Panc1 (cell line): ENCODE measurements at regions not wholly inside any gene's neighbourhood (a gene's known extent, or its start where the extent isn't known, plus 50 kb on each side); places are given as distances from the start of the nearest gene placed in this dataset.

Experiments
- ATAC-seq: fragments of 200-7000 bp; cut with Tn5 transposase; 2 replicates; pipeline ENCODE4 v1.9.1; 2020; ENCODE audit warnings: mild to moderate bottlenecking, moderate library complexity
- BruUV-seq: library from RNA; stranded (reverse); fragments of 400-500 nt; replicated peaks from 2 replicates; lab custom pipeline; 2021; lab: Mats Ljungman, UMichigan
- CTCF ChIA-PET: fragments of 300-600 bp; sonication (Branson Sonifier 250); formaldehyde crosslinking; loops from one replicate; lab custom pipeline; 2022; ENCODE audit warnings: antibody characterized with exemption; lab: Charles Lee
- POLR2A ChIA-PET: fragments of 300-600 bp; sonication (Branson Sonifier 250); formaldehyde crosslinking; loops from one replicate; lab custom pipeline; 2022; ENCODE audit warnings: antibody characterized with exemption; lab: Charles Lee
- DNase-seq: peaks from one replicate; pipeline ENCODE4 v3.0.0-alpha.2; 2010; ENCODE audit warnings: low read depth, low spot score
- H3K27ac ChIP-seq: 2 replicates; pipeline ENCODE4 v1.5.1; 2011; ENCODE audit warnings: mild to moderate bottlenecking, low read length, inconsistent platforms
- H3K27me3 ChIP-seq: fragments of 200-500 bp; sonication (Bioruptor generic); 2 replicates; pipeline ENCODE4 v1.6.0; 2014; ENCODE audit warnings: low read length, inconsistent platforms; ENCODE audit not compliant: control insufficient read depth, insufficient read depth
- H3K36me3 ChIP-seq: fragments of 200-500 bp; sonication (Bioruptor generic); 2 replicates; pipeline ENCODE4 v1.5.1; 2014; ENCODE audit warnings: inconsistent platforms, mild to moderate bottlenecking, low read length, moderate library complexity; ENCODE audit not compliant: control insufficient read depth, insufficient read depth
- H3K4me1 ChIP-seq: 2 replicates; pipeline ENCODE4 v1.5.1; 2011; ENCODE audit warnings: inconsistent platforms, mild to moderate bottlenecking, low read length, moderate library complexity; ENCODE audit not compliant: control insufficient read depth, insufficient read depth
- H3K4me3 ChIP-seq, 2 experiments: 2 replicates each; pipeline ENCODE4 v1.5.1; 2011 to 2012; ENCODE audit warnings: low read depth in 2 of 2, low read length in 2 of 2, mild to moderate bottlenecking in 2 of 2, inconsistent platforms in 1 of 2, moderate library complexity in 1 of 2
- H3K9me3 ChIP-seq: fragments of 200-500 bp; sonication (Bioruptor generic); 2 replicates; pipeline ENCODE4 v1.5.1; 2014; ENCODE audit warnings: low read depth, mild to moderate bottlenecking, inconsistent platforms, low read length, moderate library complexity; ENCODE audit not compliant: control insufficient read depth, insufficient read depth
- POLR2AphosphoS5 ChIP-seq: IDR thresholded peaks from 2 replicates; pipeline ENCODE4 v1.6.1; 2012; ENCODE audit warnings: mild to moderate bottlenecking, low read depth, low read length, moderate library complexity
- REST ChIP-seq, 2 experiments: IDR thresholded peaks; 2 replicates each; pipeline ENCODE4 v1.6.1; 2011 to 2012; ENCODE audit warnings: low read depth in 2 of 2, control low read depth in 1 of 2, low read length in 1 of 2, mild to moderate bottlenecking in 1 of 2, moderate library complexity in 1 of 2; ENCODE audit not compliant: insufficient read depth in 1 of 2
- SIN3A ChIP-seq: IDR thresholded peaks from 2 replicates; pipeline ENCODE4 v1.6.1; 2012; ENCODE audit warnings: low read depth, mild to moderate bottlenecking, low read length, moderate library complexity, borderline replicate concordance; ENCODE audit not compliant: insufficient read depth
- TCF7L2 ChIP-seq: IDR thresholded peaks from 2 replicates; pipeline ENCODE4 v1.6.1; 2011; ENCODE audit warnings: mild to moderate bottlenecking, low read depth, low read length, inconsistent platforms
- in situ Hi-C: cut with HindIII; loops from 2 replicates; pipeline ENCODE4 v1.10.0; 2016; ENCODE audit warnings: low sequenced_read_pairs, low pct_unique_long_range_greater_than_20kb
- intact Hi-C: fragments of 100-400 bp; cut with micrococcal nuclease; formaldehyde crosslinking; loops from one replicate; pipeline ENCODE4 v1.10.0; 2022; ENCODE audit not compliant: unreplicated experiment
- TF ChIP-seq, protein P1 (sequence below): fragments of 450-650 bp; IDR thresholded peaks from 2 replicates; pipeline ENCODE4 v1.5.1; 2017; ENCODE audit warnings: mild to moderate bottlenecking

DNA sequence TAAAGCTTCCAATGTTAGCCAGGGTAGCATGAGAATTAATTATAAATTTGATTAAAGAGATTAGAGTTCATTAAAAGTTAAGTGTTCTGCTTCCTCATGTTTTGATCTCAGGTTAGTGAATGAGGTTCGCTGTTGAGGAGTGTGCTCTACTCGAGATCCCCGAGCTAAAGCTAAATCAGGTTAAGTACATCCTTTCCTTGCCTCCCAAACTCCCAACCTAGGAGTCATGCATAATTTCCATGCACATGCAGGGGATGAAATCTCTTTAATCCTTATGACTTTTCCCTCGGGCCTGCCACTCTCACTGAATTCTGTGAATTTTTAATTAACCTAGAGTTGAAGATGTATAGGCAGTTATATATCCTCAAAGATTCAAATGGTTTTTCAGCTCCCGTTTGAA lies 156.1 kb upstream of the NCK2 start:
- H3K4me1 ChIP-seq, result no peaks in the 10 kb centered on the region
- H3K4me3 ChIP-seq, result no peak overlapping the region
- in situ Hi-C loops, result no loop called here
- ChIA-PET POLR2A (no interaction called here), CTCF (interaction anchor here (0.7 kb wide), 1 partner anchor 12 kb away, joined by 3 read pairs; no protein-coding TSS in a partner anchor)
- no peak for TF ChIP-seq TCF7L2
- TF ChIP-seq POLR2AphosphoS5, result no peak
- TF ChIP-seq, protein P1, sequence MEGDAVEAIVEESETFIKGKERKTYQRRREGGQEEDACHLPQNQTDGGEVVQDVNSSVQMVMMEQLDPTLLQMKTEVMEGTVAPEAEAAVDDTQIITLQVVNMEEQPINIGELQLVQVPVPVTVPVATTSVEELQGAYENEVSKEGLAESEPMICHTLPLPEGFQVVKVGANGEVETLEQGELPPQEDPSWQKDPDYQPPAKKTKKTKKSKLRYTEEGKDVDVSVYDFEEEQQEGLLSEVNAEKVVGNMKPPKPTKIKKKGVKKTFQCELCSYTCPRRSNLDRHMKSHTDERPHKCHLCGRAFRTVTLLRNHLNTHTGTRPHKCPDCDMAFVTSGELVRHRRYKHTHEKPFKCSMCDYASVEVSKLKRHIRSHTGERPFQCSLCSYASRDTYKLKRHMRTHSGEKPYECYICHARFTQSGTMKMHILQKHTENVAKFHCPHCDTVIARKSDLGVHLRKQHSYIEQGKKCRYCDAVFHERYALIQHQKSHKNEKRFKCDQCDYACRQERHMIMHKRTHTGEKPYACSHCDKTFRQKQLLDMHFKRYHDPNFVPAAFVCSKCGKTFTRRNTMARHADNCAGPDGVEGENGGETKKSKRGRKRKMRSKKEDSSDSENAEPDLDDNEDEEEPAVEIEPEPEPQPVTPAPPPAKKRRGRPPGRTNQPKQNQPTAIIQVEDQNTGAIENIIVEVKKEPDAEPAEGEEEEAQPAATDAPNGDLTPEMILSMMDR, result no peak
- ATAC-seq (no peak), DNase-seq (no peak)
- H3K36me3 ChIP-seq, result no peaks in the 10 kb centered on the region
- H3K27me3 ChIP-seq, result no peaks in the 10 kb centered on the region
- BruUV-seq, result no TSS peak
- intact Hi-C loops, result no loop called here
- no peak overlapping the region for H3K27ac ChIP-seq
- H3K9me3 ChIP-seq, result no peaks in the 10 kb centered on the region

- ChIA-PET POLR2A (no interaction called here), CTCF (no interaction called here)
- no peak for ATAC-seq
- H3K36me3 ChIP-seq, result no peaks in the 10 kb centered on the region
- intact Hi-C loops (no loop called here), in situ Hi-C loops (no loop called here)
- no peak for TF ChIP-seq POLR2AphosphoS5
- no peak for TF ChIP-seq SIN3A
- TF ChIP-seq TCF7L2, result no peak
- TF ChIP-seq, protein P1, result no peak
- TF ChIP-seq REST (IDR thresholded peaks at IDR 0.05; ENCODE audit: insufficient read depth in 1 of 2, low read depth in 2 of 2, low read length in 1 of 2), result no peak
- H3K4me1 ChIP-seq, result no peaks in the 10 kb centered on the region
- H3K9me3 ChIP-seq, result no peaks in the 10 kb centered on the region
- no peak overlapping the region for H3K4me3 ChIP-seq
- no TSS peak for BruUV-seq
- DNase-seq, result no peak
- H3K27me3 ChIP-seq, result no peaks in the 10 kb centered on the region
- H3K27ac ChIP-seq, result no peak overlapping the region
Measured at GRCh38 chr2:105587637-105588036, 157.1 kb upstream of the NCK2 start.
